Activated CD8-positive, alpha-beta T cell treated with anti-CD3 and anti-CD28 coated beads, Interleukin-2, amount 10 ng/mL, durations not matched to agents 7 days and 5 days (primary cell): ENCODE measurements at regions not wholly inside any gene's neighbourhood (a gene's known extent, or its start where the extent isn't known, plus 50 kb on each side); places are given as distances from the start of the nearest gene placed in this dataset.

Source experiments
- ATAC-seq: fragments of 150-1000 bp; cut with Tn5 transposase; one replicate; pipeline ENCODE4 v1.10.0; 2021; ENCODE audit warnings: moderate library complexity
- CTCF ChIA-PET: fragments of 350-600 bp; sonication (Branson Sonifier 250); formaldehyde crosslinking; loops from one replicate; lab custom pipeline; 2021; ENCODE audit warnings: antibody characterized with exemption; lab: Charles Lee
- POLR2A ChIA-PET: fragments of 350-600 bp; sonication (Branson Sonifier 250); formaldehyde crosslinking; loops from one replicate; lab custom pipeline; 2021; ENCODE audit warnings: antibody characterized with exemption; lab: Charles Lee
- DNase-seq: peaks from one replicate; pipeline ENCODE4 v3.0.0-alpha.2; 2020
- H3K27ac Mint-ChIP-seq: one replicate; pipeline ENCODE4 v1.8.0; 2021; ENCODE audit warnings: mild to moderate bottlenecking, mixed read lengths
- H3K27me3 Mint-ChIP-seq: one replicate; pipeline ENCODE4 v1.8.0; 2021; ENCODE audit warnings: low read depth, mixed read lengths
- H3K36me3 Mint-ChIP-seq: one replicate; pipeline ENCODE4 v1.8.0; 2021; ENCODE audit warnings: low read depth, mixed read lengths
- H3K4me1 Mint-ChIP-seq: one replicate; pipeline ENCODE4 v1.8.0; 2021; ENCODE audit warnings: low read depth, mixed read lengths
- H3K4me3 Mint-ChIP-seq: one replicate; pipeline ENCODE4 v1.8.0; 2021; ENCODE audit warnings: mild to moderate bottlenecking, mixed read lengths
- H3K9me3 Mint-ChIP-seq: one replicate; pipeline ENCODE4 v1.8.0; 2022; ENCODE audit warnings: mixed read lengths; ENCODE audit not compliant: insufficient read depth

DNA sequence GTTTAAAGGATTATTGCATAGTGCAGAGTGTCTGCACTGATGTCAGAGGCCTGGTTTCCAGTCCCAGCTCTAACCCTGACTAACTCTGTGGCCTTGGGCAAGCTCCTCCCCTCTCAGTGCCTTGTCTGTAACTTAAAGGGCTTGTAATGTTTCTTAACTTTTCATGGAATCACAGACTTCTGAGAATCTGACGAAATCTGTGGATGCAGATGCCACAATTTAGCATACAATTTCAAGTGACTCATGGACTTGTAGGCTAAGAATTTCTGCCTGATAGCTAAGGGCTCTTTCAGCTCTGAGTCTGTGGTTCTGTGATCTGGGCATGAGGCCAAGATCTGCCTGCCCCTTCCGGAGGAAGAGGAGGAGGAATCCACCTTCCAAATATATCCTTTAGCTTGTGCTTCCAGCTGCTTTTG lies 236.9 kb downstream of the AR start:
- DNase-seq (no peak), ATAC-seq (no peak)
- no peak overlapping the region for H3K4me3 Mint-ChIP-seq
- no peaks in the 10 kb centered on the region for H3K9me3 Mint-ChIP-seq
- CTCF ChIA-PET: no interaction called here
- no peaks in the 10 kb centered on the region for H3K36me3 Mint-ChIP-seq
- no peak overlapping the region for H3K27ac Mint-ChIP-seq
- H3K4me1 Mint-ChIP-seq: no peaks in the 10 kb centered on the region
- H3K27me3 Mint-ChIP-seq: no peaks in the 10 kb centered on the region
- POLR2A ChIA-PET: no interaction called here

DNA sequence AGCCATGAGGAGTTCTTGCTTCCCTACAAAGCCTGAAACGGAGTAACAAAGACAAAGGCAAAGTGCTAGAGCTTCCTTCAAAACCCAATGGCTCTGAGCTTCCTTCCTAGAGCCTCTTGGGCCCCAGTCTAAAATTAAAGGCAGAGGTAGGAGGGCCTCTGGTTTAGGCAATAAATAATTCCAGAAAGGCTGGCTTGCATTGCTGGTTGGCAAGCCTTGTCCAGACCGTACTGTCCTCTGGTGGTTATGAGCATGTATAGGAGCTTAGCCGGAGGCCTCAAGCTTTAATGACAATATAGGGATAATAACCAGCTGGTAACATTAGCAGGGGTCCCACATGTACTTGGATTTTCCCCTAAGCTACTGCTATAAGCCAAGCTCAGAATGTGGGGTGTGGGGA lies 237.3 kb downstream of the AR start:
- H3K4me3 Mint-ChIP-seq: no peak overlapping the region
- H3K36me3 Mint-ChIP-seq: no peaks in the 10 kb centered on the region
- no peaks in the 10 kb centered on the region for H3K27me3 Mint-ChIP-seq
- H3K27ac Mint-ChIP-seq: no peak overlapping the region
- no peaks in the 10 kb centered on the region for H3K9me3 Mint-ChIP-seq
- no peaks in the 10 kb centered on the region for H3K4me1 Mint-ChIP-seq
- ChIA-PET POLR2A (no interaction called here), CTCF (no interaction called here)
- no peak for DNase-seq
- ATAC-seq: no peak

DNA sequence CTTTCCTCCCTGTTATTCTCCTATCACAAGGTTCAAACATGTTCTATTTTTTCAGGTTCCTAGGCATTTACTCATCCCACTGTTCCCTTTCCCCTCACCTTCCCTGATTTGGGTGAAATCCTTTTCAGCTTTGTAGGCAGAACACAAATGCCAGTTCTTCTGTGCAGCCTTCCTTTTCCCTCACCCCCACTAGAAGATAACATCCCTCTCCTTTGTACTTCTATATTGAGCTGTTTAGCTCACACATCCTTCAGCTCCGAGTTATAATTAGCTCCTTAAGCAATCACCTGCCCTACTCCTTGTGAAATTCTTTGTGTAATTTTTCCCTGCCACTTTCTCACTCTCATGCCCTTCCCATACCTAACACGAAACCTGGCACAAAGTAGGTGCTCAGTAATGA lies 240.9 kb downstream of the AR start:
- Mint-ChIP-seq H3K4me1 (no peaks in the 10 kb centered on the region), H3K27ac (no peak overlapping the region), H3K36me3 (no peaks in the 10 kb centered on the region), H3K9me3 (no peaks in the 10 kb centered on the region), H3K27me3 (no peaks in the 10 kb centered on the region), H3K4me3 (no peak overlapping the region)
- ATAC-seq (no peak), DNase-seq (no peak)
- POLR2A ChIA-PET: no interaction called here
- CTCF ChIA-PET: no interaction called here

DNA sequence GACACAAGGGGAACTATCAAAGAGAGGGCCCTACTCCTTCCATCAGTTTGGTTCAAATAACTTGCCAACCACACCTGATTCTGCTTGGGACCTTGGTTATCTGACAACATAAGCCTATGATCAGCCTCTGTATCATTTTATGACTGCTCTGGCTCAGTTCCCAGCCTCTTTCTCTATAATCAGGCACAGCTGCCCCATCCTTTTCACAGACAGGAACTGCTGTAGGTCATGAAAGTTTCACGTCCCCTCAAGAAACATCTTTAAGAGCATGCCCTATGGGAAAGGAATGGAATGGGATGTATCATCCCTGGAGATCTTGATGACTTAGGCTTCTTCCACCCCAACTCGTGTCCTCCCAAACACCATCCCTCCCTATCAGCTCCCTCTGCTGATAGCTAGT lies 243.4 kb downstream of the AR start:
- POLR2A ChIA-PET: no interaction called here
- H3K4me1 Mint-ChIP-seq: no peaks in the 10 kb centered on the region
- DNase-seq (no peak), ATAC-seq (no peak)
- CTCF ChIA-PET: no interaction called here
- no peak overlapping the region for H3K4me3 Mint-ChIP-seq
- H3K27ac Mint-ChIP-seq: no peak overlapping the region
- no peaks in the 10 kb centered on the region for H3K9me3 Mint-ChIP-seq
- no peaks in the 10 kb centered on the region for H3K36me3 Mint-ChIP-seq
- no peaks in the 10 kb centered on the region for H3K27me3 Mint-ChIP-seq

DNA sequence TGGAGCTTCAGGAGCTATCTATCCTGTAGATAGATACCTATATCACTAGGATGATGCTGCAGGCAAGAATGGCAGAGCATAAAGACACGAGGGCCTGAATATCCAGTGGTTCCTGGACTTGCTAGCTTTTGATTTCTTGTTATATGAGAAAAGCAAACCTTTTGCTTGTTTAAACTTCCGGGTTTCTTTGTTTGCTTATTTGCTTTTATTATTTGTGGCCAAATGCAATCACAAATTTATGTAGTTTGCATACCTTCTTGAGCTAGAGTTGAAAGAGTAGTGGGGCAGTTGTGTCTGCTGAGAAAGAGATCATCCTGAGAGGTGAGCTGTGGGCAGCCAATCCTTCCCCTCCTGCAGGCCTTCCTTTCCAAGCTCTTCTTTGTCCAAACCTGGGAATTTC lies 245.7 kb downstream of the AR start:
- no peaks in the 10 kb centered on the region for H3K27me3 Mint-ChIP-seq
- no peaks in the 10 kb centered on the region for H3K9me3 Mint-ChIP-seq
- H3K4me1 Mint-ChIP-seq: no peaks in the 10 kb centered on the region
- H3K27ac Mint-ChIP-seq: no peak overlapping the region
- no peaks in the 10 kb centered on the region for H3K36me3 Mint-ChIP-seq
- H3K4me3 Mint-ChIP-seq: no peak overlapping the region
- no peak for DNase-seq
- ChIA-PET CTCF (no interaction called here), POLR2A (interaction anchor here (0.7 kb wide), 2 partner anchors 67 to 697 kb away, joined by 3 to 4 read pairs; no protein-coding TSS in a partner anchor)
- no peak for ATAC-seq
